ENCODE measurements at regions not wholly inside any gene's neighbourhood (a gene's known extent, or its start where the extent isn't known, plus 50 kb on each side); places are given as distances from the start of the nearest gene placed in this dataset.

- no peak for TF ChIP-seq CTCF (IDR thresholded peaks at IDR 0.05)
- TF ChIP-seq POLR2AphosphoS5 (IDR thresholded peaks at IDR 0.05; ENCODE audit: low read depth, low read length): no peak
- no peak for TF ChIP-seq EZH2phosphoT487 (IDR thresholded peaks at IDR 0.05; ENCODE audit: borderline replicate concordance, low read depth)
- no peak for TF ChIP-seq USF2 (IDR thresholded peaks at IDR 0.05; ENCODE audit: borderline replicate concordance, low read depth, low read length)
- TF ChIP-seq GABPA (IDR thresholded peaks at IDR 0.05; ENCODE audit: low read depth): no peak
- no peak for TF ChIP-seq EP300 (IDR thresholded peaks at IDR 0.05; ENCODE audit: borderline replicate concordance in 1 of 2, low read depth in 1 of 2, low read length in 1 of 2)
- TF ChIP-seq YY1 (IDR thresholded peaks at IDR 0.05; ENCODE audit: low read depth): no peak
- TF ChIP-seq CHD2 (IDR thresholded peaks at IDR 0.05; ENCODE audit: low read length, partially characterized antibody): no peak
- no peak for TF ChIP-seq MAX (IDR thresholded peaks at IDR 0.05; ENCODE audit: low read depth)
Observed at GRCh38 chr1:221171768-221172167, 292.5 kb downstream of the HLX start (continued).

- no peaks in the 10 kb centered on the region for H3K79me2 ChIP-seq (ENCODE audit: insufficient read depth)
- H2AFZ ChIP-seq (ENCODE audit: low read depth): no peak overlapping the region
- no peak overlapping the region for H3K4me3 ChIP-seq (ENCODE audit: low read depth in 2 of 2, low read length in 1 of 2)
- no peaks in the 10 kb centered on the region for H3K9me2 ChIP-seq
- no peaks in the 10 kb centered on the region for H3F3A ChIP-seq (replicated peaks; ENCODE audit: insufficient read depth)
- TF ChIP-seq ZBTB33 (IDR thresholded peaks at IDR 0.05; ENCODE audit: borderline replicate concordance, low read depth) (no peak), NFIC (IDR thresholded peaks at IDR 0.05; ENCODE audit: borderline replicate concordance) (no peak), TAF1 (IDR thresholded peaks at IDR 0.05; ENCODE audit: borderline replicate concordance, low read depth, low read length) (no peak), REST (IDR thresholded peaks at IDR 0.05; ENCODE audit: low read depth, low read length) (no peak), FOSL2 (IDR thresholded peaks at IDR 0.05; ENCODE audit: borderline replicate concordance, low read depth) (no peak), MXI1 (IDR thresholded peaks at IDR 0.05; ENCODE audit: low read depth, low read length) (no peak), RCOR1 (IDR thresholded peaks at IDR 0.05; ENCODE audit: low read length) (no peak), RXRA (IDR thresholded peaks at IDR 0.05; ENCODE audit: borderline replicate concordance, low read depth) (no peak), PBX3 (IDR thresholded peaks at IDR 0.05) (no peak), GATA2 (CRISPR knock-in tag; IDR thresholded peaks at IDR 0.05) (no peak), TEAD4 (IDR thresholded peaks at IDR 0.05; ENCODE audit: borderline replicate concordance, insufficient read depth) (no peak), POLR2AphosphoS5 (IDR thresholded peaks at IDR 0.05; ENCODE audit: low read depth, low read length) (no peak), EP300 (IDR thresholded peaks at IDR 0.05; ENCODE audit: borderline replicate concordance in 1 of 2, low read depth in 1 of 2, low read length in 1 of 2) (no peak), RAD21 (IDR thresholded peaks at IDR 0.05; ENCODE audit: low read length) (no peak)
- H3K27me3 ChIP-seq (ENCODE audit: insufficient read depth): no peaks in the 10 kb centered on the region
- H3K4me1 ChIP-seq (ENCODE audit: control insufficient read depth in 1 of 2, insufficient read depth in 2 of 2, low read depth in 1 of 2, low read length in 1 of 2): peaks cover 0 to 9% of the 10 kb centered on the region in 2 experiments; a peak in 2 of 4 replicates
- H3K9ac ChIP-seq: no peak overlapping the region
- DNase-seq: no peak
- 0 out of 2 replicates have a peak, but pooled peaks cover 5% of the 10 kb centered on the region for H3K9me3 ChIP-seq
- POLR2A ChIA-PET: no interaction called here
- H4K20me1 ChIP-seq (ENCODE audit: insufficient read depth): no peaks in the 10 kb centered on the region
- no peak overlapping the region for H3K4me2 ChIP-seq
- CTCF ChIA-PET: no interaction called here
- 100% methylated on average over 1 of the region's 1 CpG for WGBS (ENCODE audit: low lambda C conversion rate)
- H3K27ac ChIP-seq (ENCODE audit: low read depth in 2 of 2, low read length in 1 of 2): no peak overlapping the region
- H3K36me3 ChIP-seq (replicated peaks in 1 of 2; ENCODE audit: control insufficient read depth in 1 of 2, insufficient read depth in 2 of 2, low read length in 1 of 2): no peaks in the 10 kb centered on the region
Observed at GRCh38 chr1:221172841-221173240, 293.6 kb downstream of the HLX start.
